Upper lobe of left lung (tissue), 4 donors: ENCODE measurements at regions not wholly inside any gene's neighbourhood (a gene's known extent, or its start where the extent isn't known, plus 50 kb on each side); places are given as distances from the start of the nearest gene placed in this dataset.

Source experiments
- POLR2A ChIP-seq, 4 donors: fragments of 450-650 bp; IDR thresholded peaks; one replicate each; pipeline ENCODE4 v1.5.1; 2016 to 2017; ENCODE audit warnings: antibody characterized with exemption in 4 of 4, mild to moderate bottlenecking in 2 of 4
- POLR2AphosphoS5 ChIP-seq, 2 donors: sonication (generic); formaldehyde crosslinking; IDR thresholded peaks; one replicate each; pipeline ENCODE4 v1.5.1; 2017; ENCODE audit warnings: antibody characterized with exemption in 2 of 2

GRCh38 chr2:57402096-57402495 lies 644.5 kb upstream of the VRK2 start:
- TF ChIP-seq POLR2AphosphoS5 (IDR thresholded peaks at IDR 0.05) (no peak), POLR2A (IDR thresholded peaks at IDR 0.05) (no peak)
